HG02623 (cell line): ENCODE measurements at regions not wholly inside any gene's neighbourhood (a gene's known extent, or its start where the extent isn't known, plus 50 kb on each side); places are given as distances from the start of the nearest gene placed in this dataset.
"Not testable (repeated sequence)": the region's sequence is repeated elsewhere in the genome, so short reads cannot be mapped to it uniquely, and the experiment has no call there.

Experiments used
- ATAC-seq: cut with Tn5 transposase; IDR thresholded peaks from one replicate; pipeline ENCODE4 v1.9.1; 2021; ENCODE audit warnings: moderate library complexity; ENCODE audit not compliant: unreplicated experiment

- no peak for ATAC-seq
These were observed 499.0 kb upstream of the SEMA3D start for GRCh38 chr7:85685901-85686300.

GRCh38 chr7:85682833-85683620 lies 496.2 kb upstream of the SEMA3D start:
- no peak for ATAC-seq

GRCh38 chr7:85681241-85681640 lies 494.4 kb upstream of the SEMA3D start:
- ATAC-seq: no peak

- ATAC-seq: not testable (repeated sequence)
These were observed 488.2 kb upstream of the SEMA3D start for GRCh38 chr7:85675093-85675492.

GRCh38 chr7:85673876-85674275 lies 487.0 kb upstream of the SEMA3D start:
- ATAC-seq: no peak

- ATAC-seq: no peak
These were observed 482.4 kb upstream of the SEMA3D start for GRCh38 chr7:85669225-85669624.

GRCh38 chr7:85664341-85664740 lies 477.5 kb upstream of the SEMA3D start:
- ATAC-seq: no peak

GRCh38 chr7:85659364-85659763 lies 472.5 kb upstream of the SEMA3D start:
- no peak for ATAC-seq

- no peak for ATAC-seq
These were observed 468.4 kb upstream of the SEMA3D start for GRCh38 chr7:85655252-85655651.

GRCh38 chr7:85644272-85644671 lies 457.4 kb upstream of the SEMA3D start:
- ATAC-seq: no peak

GRCh38 chr7:85641331-85641730 lies 454.5 kb upstream of the SEMA3D start:
- no peak for ATAC-seq

- ATAC-seq: no peak
These were observed 451.5 kb upstream of the SEMA3D start for GRCh38 chr7:85638394-85638793.

GRCh38 chr7:85634951-85635350 lies 448.1 kb upstream of the SEMA3D start:
- no peak for ATAC-seq

- ATAC-seq: no peak
These were observed 444.2 kb upstream of the SEMA3D start for GRCh38 chr7:85630904-85631600.

GRCh38 chr7:85627791-85628586 lies 441.1 kb upstream of the SEMA3D start:
- no peak for ATAC-seq

GRCh38 chr7:85622059-85622458 lies 435.2 kb upstream of the SEMA3D start:
- ATAC-seq: no peak

- ATAC-seq: no peak
These were observed 434.3 kb upstream of the SEMA3D start for GRCh38 chr7:85620936-85621685.

GRCh38 chr7:85619236-85619635 lies 432.4 kb upstream of the SEMA3D start:
- no peak for ATAC-seq

GRCh38 chr7:85614684-85615083 lies 427.8 kb upstream of the SEMA3D start:
- ATAC-seq: no peak

- ATAC-seq: no peak
These were observed 425.7 kb upstream of the SEMA3D start for GRCh38 chr7:85612514-85612913.

- ATAC-seq: no peak
These were observed 421.9 kb upstream of the SEMA3D start for GRCh38 chr7:85608804-85609203.
